OCI-LY1 (cell line): ENCODE measurements at regions not wholly inside any gene's neighbourhood (a gene's known extent, or its start where the extent isn't known, plus 50 kb on each side); places are given as distances from the start of the nearest gene placed in this dataset.

Source experiments
- H2AFZ ChIP-seq: fragments of 200-600 bp; sonication (generic), shearing (Covaris generic); 2 replicates; pipeline ENCODE4 v1.6.0; 2014; ENCODE audit warnings: antibody characterized with exemption, mild to moderate bottlenecking, low read length
- H3F3A ChIP-seq: fragments of 200-600 bp; sonication (generic), shearing (Covaris generic); 2 replicates; pipeline ENCODE4 v1.6.0; 2014; ENCODE audit warnings: mild to moderate bottlenecking, antibody characterized with exemption, low read length, moderate library complexity; ENCODE audit not compliant: insufficient read depth
- H3K27ac ChIP-seq: fragments of 200-600 bp; sonication (generic); 2 replicates; pipeline ENCODE4 v1.5.1; 2014; ENCODE audit warnings: low read length, mixed run types, mild to moderate bottlenecking, low read depth; ENCODE audit not compliant: poor library complexity, severe bottlenecking
- H3K27me3 ChIP-seq: fragments of 200-600 bp; sonication (generic); 2 replicates; pipeline ENCODE4 v1.6.0; 2014; ENCODE audit warnings: antibody characterized with exemption, mild to moderate bottlenecking, low read length, moderate library complexity; ENCODE audit not compliant: insufficient read depth
- H3K36me3 ChIP-seq: fragments of 200-600 bp; sonication (generic); 2 replicates; pipeline ENCODE4 v1.6.1; 2014; ENCODE audit warnings: mild to moderate bottlenecking, antibody characterized with exemption, low read length, moderate library complexity, mixed read lengths; ENCODE audit not compliant: insufficient read depth
- H3K4me1 ChIP-seq: fragments of 200-600 bp; sonication (generic); 2 replicates; pipeline ENCODE4 v1.5.1; 2014; ENCODE audit warnings: mild to moderate bottlenecking, low read length, moderate library complexity; ENCODE audit not compliant: insufficient read depth, severe bottlenecking
- H3K4me2 ChIP-seq: fragments of 200-600 bp; sonication (generic), shearing (Covaris generic); 2 replicates; pipeline ENCODE4 v1.6.1; 2014; ENCODE audit warnings: low read length
- H3K4me3 ChIP-seq: fragments of 200-600 bp; sonication (generic); 2 replicates; pipeline ENCODE4 v1.5.1; 2014; ENCODE audit warnings: low read length, low read depth, mild to moderate bottlenecking, mixed read lengths; ENCODE audit not compliant: poor library complexity, severe bottlenecking
- H3K79me2 ChIP-seq: fragments of 200-600 bp; shearing (Covaris generic); 2 replicates; pipeline ENCODE4 v1.6.1; 2016; ENCODE audit warnings: mixed run types, low read length, mixed read lengths; ENCODE audit not compliant: insufficient read depth
- H3K9ac ChIP-seq: fragments of 200-600 bp; sonication (generic), shearing (Covaris generic); 2 replicates; pipeline ENCODE4 v1.6.1; 2014; ENCODE audit warnings: mild to moderate bottlenecking, low read length, mixed read lengths
- H3K9me2 ChIP-seq: fragments of 200-600 bp; sonication (generic), shearing (Covaris generic); 2 replicates; pipeline ENCODE4 v1.6.1; 2014; ENCODE audit warnings: low read depth, mild to moderate bottlenecking, low read length, mixed read lengths
- H3K9me3 ChIP-seq: fragments of 200-600 bp; shearing (Covaris generic); 2 replicates; pipeline ENCODE4 v1.6.1; 2014; ENCODE audit warnings: low read length, mixed read lengths
- H4K20me1 ChIP-seq: fragments of 200-600 bp; sonication (generic), shearing (Covaris generic); 2 replicates; pipeline ENCODE4 v1.6.0; 2016; ENCODE audit warnings: mild to moderate bottlenecking, low read length; ENCODE audit not compliant: insufficient read depth
- EZH2 ChIP-seq: fragments of 200-600 bp; sonication (generic), shearing (Covaris generic); IDR thresholded peaks from 2 replicates; pipeline ENCODE4 v1.8.0; 2017; ENCODE audit warnings: borderline replicate concordance, mixed run types, mild to moderate bottlenecking, antibody characterized with exemption, low read length, moderate library complexity, mixed read lengths
- TF ChIP-seq, protein P1 (sequence below): fragments of 200-600 bp; sonication (generic), shearing (Covaris generic); IDR thresholded peaks from 2 replicates; pipeline ENCODE4 v1.5.1; 2017; ENCODE audit warnings: mild to moderate bottlenecking, antibody characterized with exemption, low read length, moderate library complexity, mixed read lengths

DNA sequence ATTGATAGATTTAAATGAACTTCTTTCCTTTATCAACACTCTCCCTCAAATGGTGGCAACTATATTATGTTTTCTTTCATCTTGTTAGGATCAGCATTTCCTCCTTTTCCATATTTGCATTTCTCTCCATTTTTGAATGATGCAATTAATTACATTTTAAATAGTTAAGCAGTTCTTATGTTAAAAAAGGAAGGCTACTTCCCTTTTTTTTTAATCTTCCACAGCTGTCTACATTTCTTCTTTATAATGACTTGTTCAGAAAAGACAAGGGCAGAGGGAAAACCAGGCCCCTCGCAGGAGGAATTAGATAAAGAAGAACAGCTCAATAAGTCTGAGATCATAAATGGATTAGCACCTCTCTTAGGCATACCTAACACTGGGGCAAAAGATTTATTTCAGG lies 208.9 kb downstream of the ARL4A start:
- H3F3A ChIP-seq, result no peaks in the 10 kb centered on the region

DNA sequence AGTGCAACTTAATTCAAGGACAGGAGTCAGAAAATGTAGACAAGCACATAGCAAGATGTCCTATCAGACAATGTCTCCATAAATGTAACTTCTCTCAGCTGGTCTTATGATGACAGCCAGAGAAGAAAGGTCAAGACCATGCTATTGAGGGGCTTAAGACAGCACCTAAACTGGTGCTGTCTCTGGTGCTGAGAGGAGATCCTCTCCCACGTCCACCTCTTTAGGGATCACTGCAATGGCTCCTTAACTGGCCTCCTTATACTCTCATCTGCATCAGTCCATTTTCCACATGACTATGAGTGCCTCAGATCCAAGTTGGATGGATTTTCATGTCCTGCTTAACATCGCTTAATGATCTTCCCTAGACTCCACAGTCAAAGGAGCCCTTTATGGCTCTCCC lies 210.6 kb downstream of the ARL4A start:
- no peaks in the 10 kb centered on the region for H4K20me1 ChIP-seq
- no peak overlapping the region for H2AFZ ChIP-seq
- H3K4me3 ChIP-seq, result no peak overlapping the region
- no peaks in the 10 kb centered on the region for H3K9me3 ChIP-seq
- H3K27me3 ChIP-seq, result no peaks in the 10 kb centered on the region
- no peak overlapping the region for H3K27ac ChIP-seq
- no peaks in the 10 kb centered on the region for H3K36me3 ChIP-seq
- H3K4me1 ChIP-seq, result no peaks in the 10 kb centered on the region
- no peak for TF ChIP-seq EZH2
- TF ChIP-seq, protein P1, sequence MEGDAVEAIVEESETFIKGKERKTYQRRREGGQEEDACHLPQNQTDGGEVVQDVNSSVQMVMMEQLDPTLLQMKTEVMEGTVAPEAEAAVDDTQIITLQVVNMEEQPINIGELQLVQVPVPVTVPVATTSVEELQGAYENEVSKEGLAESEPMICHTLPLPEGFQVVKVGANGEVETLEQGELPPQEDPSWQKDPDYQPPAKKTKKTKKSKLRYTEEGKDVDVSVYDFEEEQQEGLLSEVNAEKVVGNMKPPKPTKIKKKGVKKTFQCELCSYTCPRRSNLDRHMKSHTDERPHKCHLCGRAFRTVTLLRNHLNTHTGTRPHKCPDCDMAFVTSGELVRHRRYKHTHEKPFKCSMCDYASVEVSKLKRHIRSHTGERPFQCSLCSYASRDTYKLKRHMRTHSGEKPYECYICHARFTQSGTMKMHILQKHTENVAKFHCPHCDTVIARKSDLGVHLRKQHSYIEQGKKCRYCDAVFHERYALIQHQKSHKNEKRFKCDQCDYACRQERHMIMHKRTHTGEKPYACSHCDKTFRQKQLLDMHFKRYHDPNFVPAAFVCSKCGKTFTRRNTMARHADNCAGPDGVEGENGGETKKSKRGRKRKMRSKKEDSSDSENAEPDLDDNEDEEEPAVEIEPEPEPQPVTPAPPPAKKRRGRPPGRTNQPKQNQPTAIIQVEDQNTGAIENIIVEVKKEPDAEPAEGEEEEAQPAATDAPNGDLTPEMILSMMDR, result no peak
- H3K9me2 ChIP-seq, result no peaks in the 10 kb centered on the region
- no peaks in the 10 kb centered on the region for H3F3A ChIP-seq
- no peak overlapping the region for H3K9ac ChIP-seq
- no peaks in the 10 kb centered on the region for H3K79me2 ChIP-seq
- H3K4me2 ChIP-seq, result no peak overlapping the region

More for the DNA sequence above, 208.9 kb downstream of the ARL4A start:
- no peak for TF ChIP-seq EZH2
- TF ChIP-seq, protein P1, result no peak
- H3K9me2 ChIP-seq, result no peaks in the 10 kb centered on the region
- H3K79me2 ChIP-seq, result no peaks in the 10 kb centered on the region
- H3K9ac ChIP-seq, result no peak overlapping the region
- no peak overlapping the region for H3K27ac ChIP-seq
- no peaks in the 10 kb centered on the region for H3K27me3 ChIP-seq
- no peaks in the 10 kb centered on the region for H3K36me3 ChIP-seq
- no peaks in the 10 kb centered on the region for H3K4me1 ChIP-seq
- H2AFZ ChIP-seq, result no peak overlapping the region
- H4K20me1 ChIP-seq, result no peaks in the 10 kb centered on the region
- no peak overlapping the region for H3K4me2 ChIP-seq
- H3K9me3 ChIP-seq, result no peaks in the 10 kb centered on the region
- no peak overlapping the region for H3K4me3 ChIP-seq

DNA sequence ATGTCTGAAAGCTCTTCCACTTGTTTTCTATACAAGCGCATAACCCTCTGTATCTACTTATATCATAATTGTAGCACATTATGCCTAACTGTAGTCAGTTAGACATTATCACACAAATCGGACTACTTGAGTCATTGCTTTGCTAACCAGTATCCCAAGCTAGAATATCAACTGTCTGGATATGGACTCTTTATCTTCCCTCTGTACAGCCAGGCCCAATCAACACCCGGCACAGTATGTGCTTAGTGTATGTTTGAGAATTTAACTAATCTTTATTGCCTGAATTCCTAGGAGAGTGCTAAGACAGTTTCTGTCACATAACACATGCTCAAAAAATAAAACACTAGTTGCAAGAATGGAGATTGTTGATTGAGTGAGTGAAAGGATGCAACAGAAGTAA lies 211.2 kb downstream of the ARL4A start:
- Histone ChIP-seq H3K36me3 (no peaks in the 10 kb centered on the region), H4K20me1 (no peaks in the 10 kb centered on the region), H3K27me3 (no peaks in the 10 kb centered on the region), H3K4me1 (no peaks in the 10 kb centered on the region), H3K9me2 (no peaks in the 10 kb centered on the region), H2AFZ (no peak overlapping the region), H3K79me2 (no peaks in the 10 kb centered on the region), H3K4me3 (no peak overlapping the region), H3K4me2 (no peak overlapping the region), H3F3A (no peaks in the 10 kb centered on the region), H3K9me3 (no peaks in the 10 kb centered on the region), H3K9ac (no peak overlapping the region), H3K27ac (no peak overlapping the region)
- TF ChIP-seq, protein P1, result no peak
- no peak for TF ChIP-seq EZH2
